ENCODE measurements at regions not wholly inside any gene's neighbourhood (a gene's known extent, or its start where the extent isn't known, plus 50 kb on each side); places are given as distances from the start of the nearest gene placed in this dataset.

DNA sequence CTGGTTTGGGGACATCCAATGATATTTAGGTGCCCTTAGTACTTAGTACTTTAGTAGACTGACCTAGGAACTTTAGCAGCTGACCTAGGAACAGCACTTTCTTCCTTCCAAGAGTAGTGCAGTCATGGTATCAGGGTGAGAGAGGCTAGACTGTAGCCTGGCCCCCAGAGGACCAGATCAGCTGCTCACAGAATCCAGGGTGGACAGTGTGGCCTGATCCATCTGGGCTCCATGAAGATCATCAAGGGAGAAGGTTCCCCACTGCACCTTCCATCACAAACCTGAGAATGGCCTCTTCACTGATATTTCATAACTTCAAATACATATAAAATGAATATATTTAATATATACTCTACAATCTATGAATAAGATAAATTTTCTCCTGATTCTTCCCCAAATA is 59.0 kb upstream of the TLR3 start:
- TF ChIP-seq, protein P1, sequence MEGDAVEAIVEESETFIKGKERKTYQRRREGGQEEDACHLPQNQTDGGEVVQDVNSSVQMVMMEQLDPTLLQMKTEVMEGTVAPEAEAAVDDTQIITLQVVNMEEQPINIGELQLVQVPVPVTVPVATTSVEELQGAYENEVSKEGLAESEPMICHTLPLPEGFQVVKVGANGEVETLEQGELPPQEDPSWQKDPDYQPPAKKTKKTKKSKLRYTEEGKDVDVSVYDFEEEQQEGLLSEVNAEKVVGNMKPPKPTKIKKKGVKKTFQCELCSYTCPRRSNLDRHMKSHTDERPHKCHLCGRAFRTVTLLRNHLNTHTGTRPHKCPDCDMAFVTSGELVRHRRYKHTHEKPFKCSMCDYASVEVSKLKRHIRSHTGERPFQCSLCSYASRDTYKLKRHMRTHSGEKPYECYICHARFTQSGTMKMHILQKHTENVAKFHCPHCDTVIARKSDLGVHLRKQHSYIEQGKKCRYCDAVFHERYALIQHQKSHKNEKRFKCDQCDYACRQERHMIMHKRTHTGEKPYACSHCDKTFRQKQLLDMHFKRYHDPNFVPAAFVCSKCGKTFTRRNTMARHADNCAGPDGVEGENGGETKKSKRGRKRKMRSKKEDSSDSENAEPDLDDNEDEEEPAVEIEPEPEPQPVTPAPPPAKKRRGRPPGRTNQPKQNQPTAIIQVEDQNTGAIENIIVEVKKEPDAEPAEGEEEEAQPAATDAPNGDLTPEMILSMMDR (IDR thresholded peaks at IDR 0.05; ENCODE audit: low read length): no peak
- TF ChIP-seq EZH2 (IDR thresholded peaks at IDR 0.05; ENCODE audit: borderline replicate concordance, low read length): no peak

Data from OCI-LY1 (cell line).